ENCODE measurements at regions not wholly inside any gene's neighbourhood (a gene's known extent, or its start where the extent isn't known, plus 50 kb on each side); places are given as distances from the start of the nearest gene placed in this dataset.

DNA sequence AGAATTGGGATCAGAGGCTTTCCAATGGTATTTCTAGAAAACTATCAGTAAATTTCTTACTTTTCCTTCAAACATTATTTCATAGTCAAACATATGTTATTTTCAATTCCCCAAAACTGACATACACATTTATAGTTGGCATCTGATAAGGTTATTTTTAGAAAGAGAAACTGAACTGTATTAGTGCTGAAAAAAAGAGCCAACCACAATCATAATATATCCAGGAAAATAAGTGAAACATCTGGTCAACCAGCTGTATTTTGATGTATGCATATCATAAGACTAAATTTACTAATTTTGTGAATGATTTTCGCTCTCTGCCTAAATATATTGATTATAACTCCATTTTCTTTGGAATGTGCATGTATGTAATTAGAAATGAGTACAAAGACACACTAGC is 554.2 kb downstream of the FLRT2 start:
- no peak for TF ChIP-seq POLR2A (IDR thresholded peaks at IDR 0.05; ENCODE audit: low read depth)
- TF ChIP-seq, protein P1, sequence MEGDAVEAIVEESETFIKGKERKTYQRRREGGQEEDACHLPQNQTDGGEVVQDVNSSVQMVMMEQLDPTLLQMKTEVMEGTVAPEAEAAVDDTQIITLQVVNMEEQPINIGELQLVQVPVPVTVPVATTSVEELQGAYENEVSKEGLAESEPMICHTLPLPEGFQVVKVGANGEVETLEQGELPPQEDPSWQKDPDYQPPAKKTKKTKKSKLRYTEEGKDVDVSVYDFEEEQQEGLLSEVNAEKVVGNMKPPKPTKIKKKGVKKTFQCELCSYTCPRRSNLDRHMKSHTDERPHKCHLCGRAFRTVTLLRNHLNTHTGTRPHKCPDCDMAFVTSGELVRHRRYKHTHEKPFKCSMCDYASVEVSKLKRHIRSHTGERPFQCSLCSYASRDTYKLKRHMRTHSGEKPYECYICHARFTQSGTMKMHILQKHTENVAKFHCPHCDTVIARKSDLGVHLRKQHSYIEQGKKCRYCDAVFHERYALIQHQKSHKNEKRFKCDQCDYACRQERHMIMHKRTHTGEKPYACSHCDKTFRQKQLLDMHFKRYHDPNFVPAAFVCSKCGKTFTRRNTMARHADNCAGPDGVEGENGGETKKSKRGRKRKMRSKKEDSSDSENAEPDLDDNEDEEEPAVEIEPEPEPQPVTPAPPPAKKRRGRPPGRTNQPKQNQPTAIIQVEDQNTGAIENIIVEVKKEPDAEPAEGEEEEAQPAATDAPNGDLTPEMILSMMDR (IDR thresholded peaks at IDR 0.05) = no peak
